HFFc6 (cell line): ENCODE measurements at regions not wholly inside any gene's neighbourhood (a gene's known extent, or its start where the extent isn't known, plus 50 kb on each side); places are given as distances from the start of the nearest gene placed in this dataset.

ENCODE experiments used
- DNase-seq: peaks from one replicate; pipeline ENCODE4 v3.0.0-alpha.2; 2018
- H3K27ac Mint-ChIP-seq: 2 replicates; pipeline ENCODE4 v1.8.0; 2020; ENCODE audit warnings: mild to moderate bottlenecking, mixed read lengths
- H3K27me3 Mint-ChIP-seq: 2 replicates; pipeline ENCODE4 v1.8.0; 2021; ENCODE audit warnings: mild to moderate bottlenecking, moderate library complexity, mixed read lengths; ENCODE audit not compliant: insufficient read depth
- H3K36me3 Mint-ChIP-seq: 2 replicates; pipeline ENCODE4 v1.8.0; 2021; ENCODE audit warnings: low read depth, mixed read lengths
- H3K4me1 Mint-ChIP-seq: 2 replicates; pipeline ENCODE4 v1.8.0; 2020; ENCODE audit warnings: low read depth, mixed read lengths
- H3K4me3 Mint-ChIP-seq: 2 replicates; pipeline ENCODE4 v1.8.0; 2020; ENCODE audit warnings: mild to moderate bottlenecking, moderate library complexity, mixed read lengths
- H3K9me3 Mint-ChIP-seq: 2 replicates; pipeline ENCODE4 v1.8.0; 2020; ENCODE audit warnings: mild to moderate bottlenecking, mixed read lengths
- TF ChIP-seq, protein P1 (sequence below): fragments of 200-600 bp; sonication (generic); IDR thresholded peaks from 2 replicates; pipeline ENCODE4 v1.5.0; 2021; ENCODE audit warnings: antibody characterized with exemption, mild to moderate bottlenecking

DNA sequence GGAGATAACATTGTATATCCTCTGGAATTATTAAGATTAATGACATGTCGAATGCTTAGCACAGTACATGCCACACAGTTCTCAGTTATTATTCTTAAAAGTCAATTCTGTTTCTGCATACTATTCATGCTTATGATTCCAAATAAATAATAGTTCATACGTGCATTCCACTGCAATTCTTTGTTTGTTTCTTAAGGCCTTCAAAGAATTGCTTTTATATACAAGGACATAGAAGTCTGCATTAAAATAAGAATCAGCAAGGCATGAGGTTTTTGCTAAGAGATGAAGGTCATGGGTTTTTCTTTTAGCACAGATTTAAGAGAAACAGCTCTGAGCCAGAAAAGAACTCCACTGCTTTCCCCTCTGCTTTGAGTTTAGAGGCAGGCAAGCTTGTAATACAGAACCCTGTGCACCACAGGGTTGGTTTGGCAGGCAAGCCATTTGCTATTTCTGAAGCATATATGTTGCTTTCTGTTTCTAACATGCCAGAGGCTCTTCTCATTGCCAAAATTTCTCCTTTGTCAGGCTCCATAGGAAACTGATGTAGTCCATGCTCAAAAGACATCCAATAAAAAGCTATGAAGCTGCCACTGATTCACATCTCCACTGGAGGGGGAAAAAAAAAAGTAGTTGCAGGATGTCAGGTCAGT lies 420.6 kb upstream of the TYRP1 start:
- Mint-ChIP-seq H3K36me3 (0 out of 2 replicates have a peak, but pooled peaks cover 4% of the 10 kb centered on the region), H3K27ac (no peak overlapping the region), H3K4me1 (no peaks in the 10 kb centered on the region), H3K9me3 (peaks cover 49% of the 10 kb centered on the region), H3K4me3 (no peak overlapping the region), H3K27me3 (no peaks in the 10 kb centered on the region)
- no peak for DNase-seq
- TF ChIP-seq, protein P1, sequence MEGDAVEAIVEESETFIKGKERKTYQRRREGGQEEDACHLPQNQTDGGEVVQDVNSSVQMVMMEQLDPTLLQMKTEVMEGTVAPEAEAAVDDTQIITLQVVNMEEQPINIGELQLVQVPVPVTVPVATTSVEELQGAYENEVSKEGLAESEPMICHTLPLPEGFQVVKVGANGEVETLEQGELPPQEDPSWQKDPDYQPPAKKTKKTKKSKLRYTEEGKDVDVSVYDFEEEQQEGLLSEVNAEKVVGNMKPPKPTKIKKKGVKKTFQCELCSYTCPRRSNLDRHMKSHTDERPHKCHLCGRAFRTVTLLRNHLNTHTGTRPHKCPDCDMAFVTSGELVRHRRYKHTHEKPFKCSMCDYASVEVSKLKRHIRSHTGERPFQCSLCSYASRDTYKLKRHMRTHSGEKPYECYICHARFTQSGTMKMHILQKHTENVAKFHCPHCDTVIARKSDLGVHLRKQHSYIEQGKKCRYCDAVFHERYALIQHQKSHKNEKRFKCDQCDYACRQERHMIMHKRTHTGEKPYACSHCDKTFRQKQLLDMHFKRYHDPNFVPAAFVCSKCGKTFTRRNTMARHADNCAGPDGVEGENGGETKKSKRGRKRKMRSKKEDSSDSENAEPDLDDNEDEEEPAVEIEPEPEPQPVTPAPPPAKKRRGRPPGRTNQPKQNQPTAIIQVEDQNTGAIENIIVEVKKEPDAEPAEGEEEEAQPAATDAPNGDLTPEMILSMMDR, result no peak

DNA sequence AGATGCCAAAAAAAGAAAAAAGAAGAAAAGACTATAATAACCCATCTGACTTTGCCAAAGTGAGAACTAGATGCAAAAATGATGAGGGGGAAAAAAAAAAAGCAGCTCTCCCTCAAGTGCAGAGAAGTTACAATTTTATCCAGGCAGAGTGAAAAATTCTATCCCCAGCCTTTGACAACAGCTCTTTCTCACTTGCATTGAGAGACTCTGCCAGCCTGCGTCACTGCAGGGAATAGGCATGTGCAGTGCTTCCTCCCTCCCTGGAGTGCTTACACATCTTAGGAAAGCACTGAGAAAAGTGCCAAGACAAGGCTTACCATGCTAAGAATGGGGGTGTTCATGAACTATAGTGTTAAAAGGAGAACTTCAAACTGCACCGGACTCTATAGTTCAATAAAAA lies 418.6 kb upstream of the TYRP1 start:
- Mint-ChIP-seq H3K4me1 (no peaks in the 10 kb centered on the region), H3K36me3 (0 out of 2 replicates have a peak, but pooled peaks cover 4% of the 10 kb centered on the region), H3K27ac (no peak overlapping the region), H3K27me3 (no peaks in the 10 kb centered on the region), H3K9me3 (peaks cover 58% of the 10 kb centered on the region), H3K4me3 (no peak overlapping the region)
- TF ChIP-seq, protein P1, result no peak
- DNase-seq, result no peak

DNA sequence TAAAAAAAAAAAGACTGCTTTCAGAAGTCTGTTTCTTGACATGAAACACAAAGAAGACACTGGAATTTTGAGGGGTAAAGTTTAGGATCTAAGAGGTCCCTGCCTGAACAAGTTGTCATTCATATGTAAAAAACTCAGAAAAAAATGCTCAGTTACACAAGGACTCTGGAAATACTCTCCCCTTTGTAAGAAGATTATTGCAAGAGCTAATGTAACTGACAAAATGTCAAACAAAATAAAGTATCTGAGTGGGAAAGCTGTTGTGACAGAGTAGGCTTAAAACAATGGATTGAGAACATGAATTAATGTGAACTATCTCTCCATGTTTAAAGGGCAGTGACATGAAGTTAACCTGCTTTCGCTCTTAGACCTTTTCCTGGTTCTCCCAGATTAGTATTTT lies 416.7 kb upstream of the TYRP1 start:
- Mint-ChIP-seq H3K27ac (no peak overlapping the region), H3K4me1 (no peaks in the 10 kb centered on the region), H3K27me3 (no peaks in the 10 kb centered on the region)

DNA sequence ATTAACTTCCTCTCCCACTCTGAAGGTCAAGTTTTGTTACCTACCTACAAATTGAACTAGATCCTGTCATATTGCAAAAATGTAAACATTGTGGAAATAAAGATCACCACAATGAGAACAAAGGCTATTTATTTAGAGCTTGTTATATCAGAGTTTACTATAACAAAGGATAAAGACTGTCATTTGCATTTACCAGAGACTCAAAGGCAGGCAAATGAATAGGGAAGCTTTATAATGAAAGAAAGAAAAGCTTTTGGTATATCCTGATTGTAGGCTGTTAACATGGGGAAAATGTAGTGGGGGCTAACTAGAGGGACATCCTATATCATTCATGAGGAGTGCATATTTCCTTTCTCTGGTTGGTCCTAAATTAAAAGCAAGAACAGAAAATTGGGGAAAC lies 403.5 kb upstream of the TYRP1 start:
- Mint-ChIP-seq H3K9me3 (peaks cover 37% of the 10 kb centered on the region), H3K4me1 (no peaks in the 10 kb centered on the region), H3K36me3 (peaks cover 5% of the 10 kb centered on the region; the same call in 1 of the 2 replicates), H3K27me3 (no peaks in the 10 kb centered on the region), H3K27ac (no peak overlapping the region), H3K4me3 (no peak overlapping the region)
- TF ChIP-seq, protein P1, result no peak
- DNase-seq, result no peak

More for the DNA sequence above, 416.7 kb upstream of the TYRP1 start:
- H3K9me3 Mint-ChIP-seq, result peaks cover 54% of the 10 kb centered on the region
- H3K36me3 Mint-ChIP-seq, result no peaks in the 10 kb centered on the region
- DNase-seq, result no peak
- TF ChIP-seq, protein P1, result no peak
- H3K4me3 Mint-ChIP-seq, result no peak overlapping the region

DNA sequence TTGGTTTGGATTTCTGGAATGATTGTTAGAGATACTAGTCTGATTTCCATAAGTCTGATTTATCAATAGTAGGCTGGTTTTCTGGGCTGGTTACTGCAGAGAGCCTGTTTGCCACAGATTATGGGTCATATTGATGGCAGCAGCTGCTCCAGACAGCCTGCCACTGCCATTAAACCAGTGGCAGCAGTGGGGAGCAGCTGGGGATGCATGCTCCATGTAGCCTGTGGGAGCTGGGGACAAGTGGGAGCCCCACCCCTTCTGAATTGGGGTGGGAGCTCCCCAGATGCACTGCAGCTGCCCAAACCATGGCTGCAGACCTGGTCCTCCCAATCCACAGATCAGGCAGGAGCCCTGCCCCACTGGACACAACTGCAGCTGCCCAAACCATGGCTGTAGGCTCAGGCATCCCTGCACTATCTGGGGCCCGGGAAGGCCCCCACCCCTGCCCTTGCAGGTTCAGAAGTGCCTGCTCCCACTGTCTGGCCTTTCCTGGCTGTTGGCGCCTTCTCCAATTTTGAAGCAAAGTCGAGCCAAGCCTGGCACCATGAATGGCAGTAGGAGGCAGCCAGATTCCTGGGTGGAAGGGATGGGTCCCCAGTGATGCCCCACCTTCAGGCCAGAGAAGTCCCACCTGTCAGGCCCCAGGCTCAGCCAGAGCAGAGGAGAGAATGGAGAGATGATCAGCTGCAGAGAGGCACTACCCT lies 402.9 kb upstream of the TYRP1 start:
- no peak for DNase-seq
- H3K36me3 Mint-ChIP-seq, result peaks cover 5% of the 10 kb centered on the region; the same call in 1 of the 2 replicates
- H3K4me1 Mint-ChIP-seq, result no peaks in the 10 kb centered on the region
- TF ChIP-seq, protein P1, result no peak
- H3K27ac Mint-ChIP-seq, result no peak overlapping the region
- no peaks in the 10 kb centered on the region for H3K27me3 Mint-ChIP-seq
- H3K9me3 Mint-ChIP-seq, result peaks cover 37% of the 10 kb centered on the region
- no peak overlapping the region for H3K4me3 Mint-ChIP-seq
